Astrocyte of the hippocampus (primary cell): ENCODE measurements at regions not wholly inside any gene's neighbourhood (a gene's known extent, or its start where the extent isn't known, plus 50 kb on each side); places are given as distances from the start of the nearest gene placed in this dataset.
"Not testable (repeated sequence)": the region's sequence is repeated elsewhere in the genome, so short reads cannot be mapped to it uniquely, and the experiment has no call there.

Source experiments
- DNase-seq: peaks from one replicate; pipeline ENCODE4 v3.0.0; 2011; ENCODE audit warnings: low read depth, low spot score

- no peak for DNase-seq
These were observed 52.1 kb downstream of the ARHGEF18 start for GRCh38 chr19:7400815-7401214.

GRCh38 chr19:7401694-7402093 is 53.0 kb downstream of the ARHGEF18 start:
- DNase-seq, result no peak

GRCh38 chr19:7405482-7405881 is 56.7 kb downstream of the ARHGEF18 start:
- not testable (repeated sequence) for DNase-seq

GRCh38 chr19:7408251-7408650 is 59.5 kb downstream of the ARHGEF18 start:
- DNase-seq, result no peak

- no peak for DNase-seq
These were observed 62.2 kb downstream of the ARHGEF18 start for GRCh38 chr19:7410946-7411345.

- DNase-seq, result no peak
These were observed 64.9 kb downstream of the ARHGEF18 start for GRCh38 chr19:7413629-7414028.

- peak; percentile 92 for DNase-seq
These were observed 66.6 kb downstream of the ARHGEF18 start for GRCh38 chr19:7415163-7415856.

GRCh38 chr19:7415857-7416371 is 67.2 kb downstream of the ARHGEF18 start:
- DNase-seq, result no peak

GRCh38 chr19:7417671-7418324 is 69.1 kb downstream of the ARHGEF18 start:
- DNase-seq, result peak; percentile 69

GRCh38 chr19:7418596-7418995 is 69.9 kb downstream of the ARHGEF18 start:
- DNase-seq, result no peak

- DNase-seq, result no peak
These were observed 69.7 kb downstream of the PEX11G start for GRCh38 chr19:7419153-7419552.

- no peak for DNase-seq
These were observed 68.9 kb downstream of the PEX11G start for GRCh38 chr19:7419777-7420439.

GRCh38 chr19:7421941-7422744 is 66.7 kb downstream of the PEX11G start:
- no peak for DNase-seq
